ENCODE measurements at regions not wholly inside any gene's neighbourhood (a gene's known extent, or its start where the extent isn't known, plus 50 kb on each side); places are given as distances from the start of the nearest gene placed in this dataset.
"Not testable (repeated sequence)": the region's sequence is repeated elsewhere in the genome, so short reads cannot be mapped to it uniquely, and the experiment has no call there.

DNA sequence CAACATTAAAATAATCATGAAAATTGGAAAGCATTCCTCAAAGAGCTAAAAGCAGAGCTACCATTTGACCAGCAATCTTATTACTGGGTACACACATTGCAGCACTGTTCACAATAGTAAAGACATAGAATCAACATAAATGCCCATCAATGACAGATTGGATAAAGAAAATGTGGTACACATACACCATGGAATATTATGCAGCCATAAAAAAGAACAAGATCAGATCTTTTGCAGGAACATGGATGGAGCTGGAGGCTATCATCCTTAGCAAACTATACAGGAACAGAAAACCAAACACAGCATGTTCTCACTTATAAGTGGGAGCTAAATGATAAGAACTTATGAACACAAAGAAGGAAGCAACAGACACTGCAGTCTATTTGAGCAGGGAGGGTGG lies 52.8 kb upstream of the UNC5A start:
- not testable (repeated sequence) for H3K9ac ChIP-seq (ENCODE audit: low read length); H3K27ac ChIP-seq (ENCODE audit: low read depth, low read length); H3K4me1 ChIP-seq (ENCODE audit: insufficient read depth, low read length); H3K27me3 ChIP-seq (ENCODE audit: control insufficient read depth in 1 of 2, insufficient read depth in 2 of 2, low read length in 2 of 2); H3K36me3 ChIP-seq (ENCODE audit: insufficient read depth, low read length); H3K4me3 ChIP-seq (ENCODE audit: low read depth in 1 of 2, low read length in 2 of 2); H3K9me3 ChIP-seq (ENCODE audit: low read length)
